ENCODE measurements at regions not wholly inside any gene's neighbourhood (a gene's known extent, or its start where the extent isn't known, plus 50 kb on each side); places are given as distances from the start of the nearest gene placed in this dataset.
"Not testable (repeated sequence)": the region's sequence is repeated elsewhere in the genome, so short reads cannot be mapped to it uniquely, and the experiment has no call there.

DNA sequence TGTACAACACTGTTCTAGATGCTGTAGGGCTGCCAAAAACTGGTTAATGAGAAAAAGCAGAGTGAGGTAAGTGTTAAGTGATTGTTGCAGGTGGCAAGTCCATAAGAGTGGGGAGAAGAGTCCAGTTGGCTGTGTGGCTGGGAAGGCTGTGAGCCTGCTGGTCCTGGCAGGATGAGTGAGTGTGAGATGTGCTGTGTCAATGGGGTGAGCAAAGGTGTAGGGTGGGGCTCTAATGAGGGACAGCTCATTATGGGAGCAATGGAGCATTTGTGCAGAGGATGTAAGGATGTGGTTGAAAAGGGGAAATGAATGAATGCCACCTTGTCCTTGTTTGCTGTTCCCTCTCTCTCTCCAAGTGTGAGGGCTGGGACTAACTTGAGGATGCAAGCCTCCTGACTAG is 145.3 kb upstream of the ROPN1 start:
- no peak for DNase-seq (ENCODE audit: low read depth, low spot score)

DNA sequence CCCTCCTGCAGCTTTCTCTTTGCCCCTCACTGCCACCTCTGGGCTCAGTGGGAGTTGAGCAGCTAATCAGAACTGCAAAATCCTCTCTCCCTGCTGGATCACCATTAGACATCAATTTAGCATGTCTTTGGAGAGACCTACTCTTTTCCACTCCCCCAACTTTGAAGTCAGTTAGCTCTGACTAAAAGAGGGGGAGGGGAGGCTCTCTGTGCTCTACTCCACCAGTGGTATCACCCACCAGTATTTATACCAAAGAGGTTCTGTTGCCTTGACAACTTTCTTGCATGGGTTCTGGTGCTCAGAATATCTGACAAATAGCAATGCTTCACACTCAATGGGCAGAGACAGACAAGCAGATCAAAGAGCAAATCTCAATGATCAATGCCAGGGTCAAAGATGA is 146.2 kb upstream of the ROPN1 start:
- no peak for DNase-seq (ENCODE audit: low read depth, low spot score)

DNA sequence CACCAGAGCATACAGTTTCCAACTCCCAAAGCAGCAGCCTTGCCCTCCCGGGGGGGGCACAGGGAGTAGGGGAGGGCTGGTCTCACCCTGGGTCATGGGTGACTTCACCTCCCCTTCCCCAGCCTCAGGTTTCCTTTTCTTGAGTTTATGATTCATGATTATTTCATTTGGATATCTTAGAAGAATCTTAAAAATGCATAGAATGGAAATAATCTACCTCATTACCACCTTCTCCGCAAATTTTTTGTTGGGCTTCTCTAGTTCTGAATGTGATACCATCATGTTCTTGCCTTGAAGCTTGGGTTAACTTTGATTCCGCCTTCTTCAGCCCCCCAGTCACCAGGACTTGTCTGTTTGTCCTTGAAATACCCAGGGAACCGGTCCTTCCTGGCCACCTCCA is 148.8 kb upstream of the ROPN1 start:
- no peak for DNase-seq (ENCODE audit: low read depth, low spot score)

DNA sequence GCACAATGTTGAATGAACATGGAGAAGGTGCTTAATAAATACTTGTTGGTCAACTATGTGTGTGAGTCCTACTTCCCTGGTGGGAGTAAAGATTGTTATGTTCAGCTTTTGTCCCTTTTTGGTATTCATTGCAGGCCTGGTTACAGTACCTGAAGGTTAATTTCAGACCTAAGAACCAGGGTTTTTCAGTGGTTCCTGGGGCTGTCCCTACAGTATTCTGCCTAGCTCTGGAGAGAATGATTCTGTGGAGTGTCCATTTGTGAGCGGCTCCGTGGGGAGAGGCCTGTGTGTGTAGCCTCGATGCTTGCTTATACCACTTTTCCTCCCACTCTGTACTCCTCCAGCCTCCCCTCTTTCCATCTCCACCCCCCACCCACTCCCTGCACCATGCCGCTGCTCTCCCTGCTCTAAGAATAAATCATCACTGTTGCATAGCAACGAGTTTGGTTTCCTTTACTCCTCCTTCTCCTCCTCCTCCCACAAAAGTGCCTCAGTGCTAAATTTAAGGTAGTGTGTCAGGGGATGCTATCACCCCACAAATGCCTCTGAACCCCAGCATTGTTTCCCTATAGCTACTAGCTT is 150.6 kb upstream of the ROPN1 start:
- no peak for DNase-seq (ENCODE audit: low read depth, low spot score)

DNA sequence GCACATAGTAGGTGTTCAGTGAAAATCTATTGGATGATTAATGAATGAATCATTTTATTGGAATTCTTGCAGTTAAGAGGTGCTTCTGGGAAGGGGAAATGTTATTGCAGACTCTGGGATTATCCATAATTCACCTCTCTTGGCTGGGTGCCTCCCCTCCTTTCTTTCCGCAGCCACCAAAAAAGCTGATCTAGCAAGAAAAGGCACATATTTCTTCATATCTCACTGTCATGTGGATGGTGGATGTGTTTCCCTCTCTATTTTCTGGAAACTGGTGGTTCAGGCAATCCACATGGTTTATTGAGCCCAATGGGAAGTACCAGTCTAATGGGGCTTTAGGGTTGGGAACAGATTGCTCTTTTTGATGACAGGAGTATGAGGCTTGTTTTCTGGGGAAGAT is 151.1 kb upstream of the ROPN1 start:
- DNase-seq (ENCODE audit: low read depth, low spot score), result no peak

DNA sequence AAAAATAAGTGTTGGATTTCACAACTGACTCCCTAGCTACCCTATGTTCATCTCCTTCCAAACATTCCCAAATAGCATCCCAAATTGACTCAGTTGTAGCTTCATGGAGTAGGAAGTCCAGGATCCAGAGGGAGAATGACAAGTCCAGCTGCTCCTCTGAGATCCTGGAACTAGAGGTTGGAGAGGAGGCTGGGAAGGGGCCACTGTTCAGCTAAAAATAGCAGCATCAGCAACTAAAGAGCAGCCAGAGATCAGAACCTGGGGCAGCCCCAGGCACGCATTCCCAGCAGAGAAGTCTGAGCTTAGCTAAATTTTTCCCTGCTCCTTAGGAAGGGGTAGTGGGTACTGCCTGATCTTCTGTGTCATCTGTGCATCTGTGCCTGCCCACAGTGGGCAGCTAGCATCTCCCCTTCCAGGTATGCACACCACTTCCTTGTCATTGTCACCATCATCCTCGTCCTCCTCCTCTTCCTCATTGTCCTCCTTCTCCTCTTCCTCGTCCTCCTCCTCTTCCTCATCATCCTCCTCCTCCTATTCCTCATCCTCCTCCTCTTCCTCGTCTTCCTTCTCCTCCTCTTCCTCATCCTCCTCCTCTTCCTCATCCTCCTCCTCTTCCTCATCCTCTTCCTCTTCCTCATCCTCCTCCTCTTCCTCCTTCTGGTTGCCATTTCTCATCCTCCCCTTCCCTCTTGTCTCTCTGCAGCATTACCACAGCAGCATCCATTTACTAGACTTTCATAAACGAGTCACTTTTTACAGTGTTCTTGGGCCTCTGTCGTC is 152.3 kb upstream of the ROPN1 start:
- no peak for DNase-seq (ENCODE audit: low read depth, low spot score)

DNA sequence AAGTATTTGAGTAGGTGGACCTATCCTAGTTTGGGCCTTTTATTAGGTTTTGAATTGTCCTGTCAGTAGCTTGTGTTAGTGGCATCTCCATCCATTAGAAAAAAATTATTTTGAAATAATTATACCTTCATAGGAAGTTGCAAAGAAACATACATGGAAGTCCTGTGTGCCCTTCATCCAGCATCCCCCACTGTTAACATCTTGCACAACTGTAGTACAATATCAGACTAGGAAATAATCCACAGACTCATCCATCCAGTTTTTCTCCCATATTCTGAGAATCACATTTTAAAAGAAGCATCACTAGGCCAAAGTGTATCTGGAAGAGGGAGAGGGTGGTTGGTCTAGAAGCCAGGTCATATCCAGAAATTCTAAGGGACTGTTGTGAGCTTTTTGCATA is 155.5 kb upstream of the ROPN1 start:
- no peak for DNase-seq (ENCODE audit: low read depth, low spot score)

DNA sequence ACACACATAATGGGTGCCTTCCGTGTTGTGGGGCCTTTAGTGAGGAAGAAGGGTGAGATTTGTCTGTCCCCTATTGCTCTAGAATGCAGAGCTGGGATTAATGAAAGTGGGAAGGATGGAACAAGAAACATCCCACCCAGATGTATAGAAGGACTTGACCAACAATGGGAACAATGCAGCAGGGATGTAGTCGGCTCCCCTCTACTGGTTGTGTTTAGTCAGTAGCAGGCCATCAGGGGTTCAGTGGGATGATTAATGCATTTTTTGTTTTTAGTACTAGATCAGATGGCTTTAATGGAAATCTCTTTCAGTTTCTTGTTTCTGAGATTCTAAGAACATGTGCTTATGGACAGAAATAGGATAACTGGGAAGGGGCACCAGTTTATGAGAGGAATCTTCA is 156.0 kb upstream of the ROPN1 start:
- no peak for DNase-seq (ENCODE audit: low read depth, low spot score)

DNA sequence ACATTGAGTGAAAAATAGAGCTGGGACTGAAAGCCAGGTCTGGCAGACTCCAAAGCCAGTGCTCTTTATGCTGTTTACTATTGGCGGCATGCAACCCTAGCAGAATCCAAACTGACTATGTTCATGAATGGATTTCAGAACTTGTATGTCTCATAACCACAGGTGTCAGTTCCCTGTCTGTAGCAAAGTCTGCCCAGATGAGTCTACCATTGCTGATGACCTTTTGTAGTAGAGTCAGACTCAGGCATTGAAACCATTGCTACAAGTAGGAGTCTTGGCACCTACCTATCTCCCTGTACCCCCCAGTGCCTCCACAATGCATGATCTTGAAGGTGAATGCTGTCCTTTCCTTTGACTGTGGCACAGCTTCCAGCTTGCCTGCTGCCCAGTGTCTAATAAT is 157.2 kb upstream of the ROPN1 start:
- DNase-seq (ENCODE audit: low read depth, low spot score), result no peak

DNA sequence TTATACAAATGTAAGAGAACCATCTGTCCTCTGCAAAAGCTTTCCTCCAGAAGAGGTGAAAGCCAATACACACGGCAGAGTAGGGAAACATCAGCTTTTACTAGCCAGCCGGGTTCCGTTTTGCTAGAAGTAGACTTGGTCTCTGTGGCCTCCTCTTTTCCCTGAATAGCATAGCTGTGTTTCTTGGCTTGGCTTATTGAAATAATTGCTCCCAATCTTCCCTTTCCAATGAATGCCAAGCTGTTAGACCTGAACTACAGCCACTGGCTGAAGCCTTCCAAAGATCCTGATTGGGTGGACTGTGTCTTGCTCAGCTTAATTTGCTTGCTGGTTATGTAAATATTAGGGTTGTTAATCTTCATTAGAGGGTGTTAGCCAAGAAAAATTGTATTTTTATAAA is 157.8 kb upstream of the ROPN1 start:
- DNase-seq (ENCODE audit: low read depth, low spot score), result no peak

DNA sequence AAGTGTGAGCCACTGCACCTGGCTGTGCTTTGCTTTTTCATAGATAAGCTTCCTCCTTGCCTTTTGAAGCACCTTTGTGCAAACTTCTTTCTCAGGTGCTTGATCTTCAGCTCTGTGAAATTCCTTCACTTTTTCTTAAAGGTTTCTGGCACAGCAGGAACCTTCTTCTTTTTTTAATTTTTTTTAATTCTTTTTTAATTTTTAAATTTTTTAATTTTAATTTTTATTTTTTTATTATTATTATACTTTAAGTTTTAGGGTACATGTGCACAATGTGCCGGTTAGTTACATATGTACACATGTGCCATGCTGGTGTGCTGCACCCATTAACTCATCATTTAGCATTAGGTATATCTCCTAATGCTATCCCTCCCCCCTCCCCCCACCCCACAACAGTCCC is 161.0 kb upstream of the ROPN1 start:
- not testable (repeated sequence) for DNase-seq (ENCODE audit: low read depth, low spot score)

DNA sequence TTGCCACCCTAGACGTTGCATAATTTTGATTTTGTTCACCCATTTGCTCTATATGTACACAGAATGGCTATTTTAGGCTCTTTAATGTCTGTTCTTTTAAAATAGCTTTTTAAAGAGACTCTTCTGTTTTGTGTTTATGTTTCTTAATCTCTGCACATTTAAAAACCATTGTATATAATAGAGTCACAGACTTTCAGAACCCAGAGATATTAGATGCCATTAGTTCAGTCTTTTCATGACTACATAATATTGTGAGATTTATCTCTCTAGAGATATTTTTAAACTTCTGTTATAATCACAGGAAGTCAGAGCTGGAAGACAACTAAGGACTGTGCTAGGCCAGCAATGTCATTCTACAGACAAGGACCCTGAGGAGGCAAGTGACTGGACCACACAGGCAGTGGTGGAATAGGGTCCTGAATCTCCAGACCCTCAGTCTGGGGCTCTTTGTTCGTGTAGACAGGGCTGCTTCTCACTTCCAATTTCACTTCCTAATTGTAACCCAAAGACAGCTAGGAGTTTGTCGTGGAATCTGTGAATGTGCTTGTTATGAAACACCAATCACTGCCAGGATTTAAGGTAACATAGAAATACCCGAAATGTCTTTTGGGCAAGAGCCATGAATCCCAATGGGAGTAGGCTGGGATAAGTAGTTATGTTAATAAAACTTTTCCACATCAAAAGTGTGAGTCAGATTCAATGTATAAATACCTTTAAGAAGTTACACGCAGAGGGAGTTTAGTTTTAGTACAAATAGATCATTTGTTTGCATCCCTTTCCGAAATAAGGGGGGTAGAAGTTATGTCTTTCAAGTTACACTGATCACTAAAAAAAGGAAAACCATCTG is 165.2 kb upstream of the ROPN1 start:
- no peak for DNase-seq (ENCODE audit: low read depth, low spot score)

DNA sequence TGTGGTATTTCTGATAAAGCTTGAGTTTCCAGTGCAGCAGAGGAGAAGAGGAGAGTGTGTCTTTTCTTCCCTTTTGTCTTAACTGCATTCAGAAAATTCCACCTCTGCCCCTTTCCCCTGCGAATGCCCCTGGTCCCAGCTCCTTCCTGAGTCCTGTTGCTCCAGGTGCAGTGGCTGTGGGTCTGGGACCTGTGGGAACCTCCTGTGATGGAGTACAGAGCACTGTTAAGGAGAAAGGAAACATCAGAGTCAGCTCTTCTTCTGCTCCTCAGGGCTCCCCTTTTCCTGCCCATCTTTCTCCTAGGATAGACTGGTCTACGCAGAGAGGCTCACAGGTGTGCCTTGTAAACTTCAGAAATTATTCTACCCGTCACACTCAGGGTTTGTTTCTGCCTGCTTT is 165.8 kb upstream of the ROPN1 start:
- DNase-seq (ENCODE audit: low read depth, low spot score), result no peak

DNA sequence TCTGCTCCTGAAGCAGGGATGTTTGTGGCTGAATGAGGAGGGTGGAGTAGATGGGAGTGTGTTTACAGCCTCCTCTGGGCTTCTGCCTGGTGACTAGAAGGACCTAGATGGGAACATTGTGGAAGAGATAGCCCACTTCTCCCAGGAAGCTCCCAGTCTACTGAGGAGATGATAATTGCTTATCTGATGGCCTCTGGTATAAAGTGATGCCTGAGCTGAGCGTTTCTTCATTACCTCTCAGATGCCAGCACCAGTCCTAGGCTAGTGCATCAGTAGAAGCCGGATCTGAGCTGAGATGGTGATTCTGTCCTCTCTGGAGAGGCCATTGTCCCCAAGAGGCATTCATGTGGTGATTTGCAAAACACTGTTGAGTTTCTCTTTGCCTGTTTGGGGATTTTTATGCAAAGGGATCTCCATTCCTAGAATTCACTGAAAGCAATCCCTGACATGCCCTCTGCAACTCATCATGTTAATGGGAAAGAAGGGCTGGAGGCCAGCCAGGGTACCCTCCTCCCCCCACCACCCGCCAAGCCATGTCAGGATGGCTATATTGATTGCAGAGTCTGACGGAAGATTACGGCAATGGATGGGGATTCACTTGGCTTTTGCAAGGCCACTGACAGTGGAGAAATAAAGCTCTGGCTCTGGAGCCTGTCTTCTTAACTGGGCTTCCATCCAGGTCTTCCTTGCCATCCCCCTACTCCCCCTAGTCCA is 166.4 kb upstream of the ROPN1 start:
- DNase-seq (ENCODE audit: low read depth, low spot score), result no peak

DNA sequence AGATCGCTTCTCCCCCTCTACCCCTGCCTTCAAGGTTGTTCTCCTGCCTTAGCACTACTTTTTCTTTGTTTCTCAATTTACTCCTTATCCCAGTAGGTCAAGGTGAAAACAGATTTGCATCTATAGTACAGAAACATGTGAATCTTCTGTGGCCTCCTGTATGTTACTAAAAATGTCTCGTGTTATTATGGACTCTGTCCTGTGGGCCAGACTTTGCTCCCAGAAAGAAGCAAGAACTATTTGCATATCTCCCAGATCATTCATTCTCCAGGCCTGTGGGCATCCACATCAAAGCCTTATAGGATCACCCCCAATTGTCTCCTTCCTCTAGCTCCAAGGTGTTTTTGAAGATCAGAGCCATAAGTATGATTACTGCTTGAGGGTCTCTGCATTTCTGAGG is 169.5 kb upstream of the ROPN1 start:
- DNase-seq (ENCODE audit: low read depth, low spot score), result no peak

DNA sequence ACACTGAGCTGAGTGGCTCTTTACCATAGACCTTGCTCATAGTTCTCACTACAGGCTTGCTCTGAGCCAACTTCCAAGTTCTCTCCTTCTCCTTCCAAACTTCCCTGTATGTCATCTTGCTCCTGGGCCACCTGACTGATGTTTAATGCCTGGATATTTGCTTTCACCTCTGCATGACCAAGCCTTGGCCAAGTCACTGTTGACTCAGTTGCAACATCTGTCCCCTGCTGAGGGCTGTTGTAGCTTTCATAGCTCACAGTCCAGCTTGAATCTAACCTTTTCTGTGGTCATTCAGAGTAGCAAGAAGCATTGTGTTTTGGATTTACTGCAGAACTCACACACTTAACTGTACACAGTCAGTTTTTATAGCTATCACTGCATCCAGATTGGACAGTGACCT is 171.8 kb upstream of the ROPN1 start:
- DNase-seq (ENCODE audit: low read depth, low spot score), result no peak

DNA sequence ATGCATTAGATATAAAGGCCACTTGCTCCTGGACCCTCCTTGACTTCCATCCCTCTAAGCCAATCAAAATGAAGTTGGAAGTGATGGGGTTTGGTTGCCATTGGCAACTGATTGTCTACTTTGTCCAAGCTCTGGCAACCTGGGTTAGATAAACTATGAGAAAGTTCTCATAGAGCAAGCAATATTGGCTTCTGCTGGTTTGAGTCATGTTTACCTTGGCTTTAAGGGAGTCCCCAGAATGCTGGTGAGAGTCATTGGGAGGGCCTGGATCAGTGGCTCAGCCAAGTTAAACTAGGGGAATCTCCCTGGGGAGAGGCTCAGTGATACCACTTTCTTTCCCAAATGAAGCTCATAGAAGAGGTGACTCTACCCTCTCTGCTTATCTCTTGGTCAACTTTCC is 176.3 kb upstream of the ROPN1 start:
- no peak for DNase-seq (ENCODE audit: low read depth, low spot score)

DNA sequence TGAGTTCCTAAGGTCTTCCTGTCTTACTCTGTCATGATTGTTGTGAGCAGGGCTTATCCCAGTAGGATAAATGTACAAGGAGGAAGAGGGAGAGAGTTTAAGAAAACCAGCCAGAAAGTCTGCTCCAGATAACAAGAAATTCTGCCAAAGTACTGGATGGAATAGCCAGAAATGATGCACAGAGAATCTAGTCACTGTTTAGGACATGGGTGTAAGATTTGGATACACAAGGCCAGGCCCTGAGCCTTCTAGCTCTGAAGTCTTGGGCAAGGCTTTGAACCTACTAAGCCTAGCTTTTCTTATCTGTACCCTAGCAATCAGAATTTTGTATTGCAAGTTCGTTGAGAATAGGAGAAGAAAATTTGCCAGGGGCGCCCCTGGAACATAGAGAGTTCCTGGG is 180.4 kb upstream of the ROPN1 start:
- no peak for DNase-seq (ENCODE audit: low read depth, low spot score)

DNA sequence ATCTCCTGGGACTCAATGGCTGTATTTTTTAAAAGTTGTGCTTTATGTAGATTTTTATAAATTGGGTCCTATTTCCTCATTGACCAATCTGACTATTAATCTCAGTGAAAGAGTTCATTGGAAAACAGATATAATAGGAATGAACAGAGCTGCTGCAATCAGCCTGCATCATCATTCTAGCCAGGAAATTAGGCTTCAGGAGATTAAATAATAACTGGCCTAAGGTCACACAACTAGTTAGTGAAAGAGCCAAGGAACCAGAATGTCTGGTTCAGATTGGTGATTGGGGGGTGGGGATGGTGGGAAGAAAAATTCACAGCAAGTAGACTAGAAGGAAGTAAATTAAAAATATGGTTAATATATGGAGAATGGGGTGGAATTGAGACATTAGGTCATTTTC is 180.9 kb upstream of the ROPN1 start:
- no peak for DNase-seq (ENCODE audit: low read depth, low spot score)

DNA sequence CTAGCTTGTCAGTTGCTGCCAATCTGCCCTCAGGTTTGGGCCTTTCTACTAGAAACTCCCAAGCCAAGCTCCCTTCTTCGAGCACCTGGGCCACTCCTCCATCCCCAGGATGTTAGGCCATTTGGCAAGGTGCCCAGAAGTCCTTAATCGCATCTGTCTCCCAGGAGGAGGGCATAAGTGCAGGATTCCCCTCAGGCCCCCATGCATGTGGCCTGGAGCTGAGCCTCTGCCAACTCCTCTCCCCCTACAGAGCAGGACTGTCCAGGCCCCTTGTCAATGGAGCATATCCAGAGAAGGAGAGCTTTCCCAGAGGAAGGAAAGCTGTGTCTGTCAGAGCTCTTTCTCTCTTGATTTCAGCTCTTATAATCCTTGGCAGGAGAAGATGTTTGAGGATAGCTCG is 182.6 kb upstream of the ROPN1 start:
- DNase-seq (ENCODE audit: low read depth, low spot score), result no peak

DNA sequence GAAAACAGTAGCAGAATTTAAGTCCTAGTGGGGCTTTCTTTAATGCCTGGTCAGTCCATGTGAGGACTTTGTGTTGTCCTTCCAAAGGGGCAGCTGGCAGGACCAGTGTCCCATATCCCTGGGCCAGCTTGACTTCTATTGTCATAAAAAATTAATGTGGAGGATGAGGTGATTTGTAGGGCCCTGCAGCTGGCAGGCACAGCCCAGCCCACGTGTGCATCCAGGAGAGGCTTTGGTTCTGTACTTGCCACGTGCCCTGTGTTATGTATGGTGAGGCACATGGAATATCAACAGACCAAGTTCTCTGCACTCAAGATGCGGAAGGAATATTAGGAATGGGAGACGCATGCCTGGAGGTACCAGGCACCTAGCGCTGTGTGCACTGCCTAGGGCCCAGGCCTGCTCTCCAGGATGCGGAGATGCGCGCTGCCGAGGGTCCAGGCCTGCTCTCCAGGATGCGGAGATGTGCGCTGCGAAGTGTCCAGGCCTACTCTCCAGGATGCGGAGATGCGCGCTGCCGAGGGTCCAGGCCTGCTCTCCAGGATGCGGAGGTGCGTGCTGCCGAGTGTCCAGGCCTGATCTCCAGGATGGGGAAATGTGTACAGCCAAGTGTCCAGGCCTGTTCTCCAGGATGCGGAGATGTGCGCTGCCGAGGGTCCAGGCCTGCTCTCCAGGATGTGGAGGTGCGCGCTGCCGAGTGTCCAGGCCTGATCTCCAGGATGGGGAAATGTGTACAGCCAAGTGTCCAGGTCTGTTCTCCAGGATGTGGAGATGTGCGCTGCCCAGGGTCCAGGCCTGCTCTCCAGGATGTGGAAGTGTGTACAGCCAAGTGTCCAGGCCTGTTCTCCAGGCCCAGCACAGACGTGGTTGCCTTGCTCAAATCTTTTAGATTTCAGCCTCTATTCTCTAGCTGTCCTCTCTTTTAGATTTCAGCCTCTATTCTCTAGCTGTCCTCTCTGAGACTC is 183.3 kb upstream of the ROPN1 start:
- no peak for DNase-seq (ENCODE audit: low read depth, low spot score)

Data from pulmonary artery endothelial cell (primary cell).